ENCODE measurements at regions not wholly inside any gene's neighbourhood (a gene's known extent, or its start where the extent isn't known, plus 50 kb on each side); places are given as distances from the start of the nearest gene placed in this dataset.

GRCh38 chr5:5695266-5695665, 272.8 kb downstream of the ICE1 start:
- Histone ChIP-seq H3K9ac (ENCODE audit: low read depth, low read length) (no peak overlapping the region), H3K27ac (ENCODE audit: low read depth, low read length) (peak overlapping the region; percentile 77), H3K4me3 (ENCODE audit: low read length) (no peak overlapping the region), H3K9me3 (ENCODE audit: insufficient read depth, low read depth, low read length) (peaks cover 18% of the 10 kb centered on the region), H3K27me3 (ENCODE audit: insufficient read depth, low read length) (no peaks in the 10 kb centered on the region), H3K4me1 (ENCODE audit: insufficient read depth, low read length) (peaks cover 18% of the 10 kb centered on the region; the same call in 1 of the 2 replicates), H3K36me3 (ENCODE audit: insufficient read depth, low read length) (no peaks in the 10 kb centered on the region)
- 12% methylated on average over 3 of the region's 3 CpGs for WGBS

GRCh38 chr5:5688925-5689310, 266.4 kb downstream of the ICE1 start:
- H3K9me3 ChIP-seq (ENCODE audit: insufficient read depth, low read depth, low read length), result peaks cover 2% of the 10 kb centered on the region; the same call in 1 of the 2 replicates
- no peak overlapping the region for H3K27ac ChIP-seq (ENCODE audit: low read depth, low read length)
- no peaks in the 10 kb centered on the region for H3K27me3 ChIP-seq (ENCODE audit: insufficient read depth, low read length)
- H3K4me3 ChIP-seq (ENCODE audit: low read length), result no peak overlapping the region
- H3K36me3 ChIP-seq (ENCODE audit: insufficient read depth, low read length), result no peaks in the 10 kb centered on the region
- WGBS, result 98% methylated on average over 2 of the region's 2 CpGs
- no peaks in the 10 kb centered on the region for H3K4me1 ChIP-seq (ENCODE audit: insufficient read depth, low read length)
- H3K9ac ChIP-seq (ENCODE audit: low read depth, low read length), result no peak overlapping the region

GRCh38 chr5:5688194-5688924, 265.9 kb downstream of the ICE1 start:
- H3K27me3 ChIP-seq (ENCODE audit: insufficient read depth, low read length), result no peaks in the 10 kb centered on the region

GRCh38 chr5:5687113-5687512, 264.6 kb downstream of the ICE1 start:
- Histone ChIP-seq H3K9me3 (ENCODE audit: insufficient read depth, low read depth, low read length) (peaks cover 3% of the 10 kb centered on the region; the same call in 1 of the 2 replicates), H3K4me1 (ENCODE audit: insufficient read depth, low read length) (no peaks in the 10 kb centered on the region), H3K36me3 (ENCODE audit: insufficient read depth, low read length) (no peaks in the 10 kb centered on the region), H3K27me3 (ENCODE audit: insufficient read depth, low read length) (no peaks in the 10 kb centered on the region), H3K27ac (ENCODE audit: low read depth, low read length) (no peak overlapping the region), H3K4me3 (ENCODE audit: low read length) (no peak overlapping the region), H3K9ac (ENCODE audit: low read depth, low read length) (no peak overlapping the region)
- 97% methylated on average over 2 of the region's 2 CpGs for WGBS

More at GRCh38 chr5:5688194-5688924, 265.9 kb downstream of the ICE1 start:
- H3K9ac ChIP-seq (ENCODE audit: low read depth, low read length), result no peak overlapping the region
- no peak overlapping the region for H3K27ac ChIP-seq (ENCODE audit: low read depth, low read length)
- H3K9me3 ChIP-seq (ENCODE audit: insufficient read depth, low read depth, low read length), result peaks cover 3% of the 10 kb centered on the region; the same call in 1 of the 2 replicates
- no peaks in the 10 kb centered on the region for H3K36me3 ChIP-seq (ENCODE audit: insufficient read depth, low read length)
- no peaks in the 10 kb centered on the region for H3K4me1 ChIP-seq (ENCODE audit: insufficient read depth, low read length)
- WGBS, result 88% methylated on average over 8 of the region's 8 CpGs
- H3K4me3 ChIP-seq (ENCODE audit: low read length), result no peak overlapping the region

- no peaks in the 10 kb centered on the region for H3K27me3 ChIP-seq (ENCODE audit: insufficient read depth, low read length)
- WGBS, result 97% methylated on average over 6 of the region's 6 CpGs
- no peaks in the 10 kb centered on the region for H3K36me3 ChIP-seq (ENCODE audit: insufficient read depth, low read length)
- no peak overlapping the region for H3K4me3 ChIP-seq (ENCODE audit: low read length)
- H3K27ac ChIP-seq (ENCODE audit: low read depth, low read length), result no peak overlapping the region
- no peak overlapping the region for H3K9ac ChIP-seq (ENCODE audit: low read depth, low read length)
- H3K4me1 ChIP-seq (ENCODE audit: insufficient read depth, low read length), result no peaks in the 10 kb centered on the region
- peaks cover 3% of the 10 kb centered on the region; the same call in 1 of the 2 replicates for H3K9me3 ChIP-seq (ENCODE audit: insufficient read depth, low read depth, low read length)
Observed at GRCh38 chr5:5686356-5686755, 263.9 kb downstream of the ICE1 start.

GRCh38 chr5:5685737-5686136, 263.3 kb downstream of the ICE1 start:
- 91% methylated on average over 3 of the region's 3 CpGs for WGBS
- Histone ChIP-seq H3K36me3 (ENCODE audit: insufficient read depth, low read length) (no peaks in the 10 kb centered on the region), H3K27me3 (ENCODE audit: insufficient read depth, low read length) (no peaks in the 10 kb centered on the region), H3K4me1 (ENCODE audit: insufficient read depth, low read length) (no peaks in the 10 kb centered on the region), H3K9ac (ENCODE audit: low read depth, low read length) (no peak overlapping the region), H3K27ac (ENCODE audit: low read depth, low read length) (no peak overlapping the region), H3K4me3 (ENCODE audit: low read length) (no peak overlapping the region), H3K9me3 (ENCODE audit: insufficient read depth, low read depth, low read length) (peaks cover 3% of the 10 kb centered on the region; the same call in 1 of the 2 replicates)

- Histone ChIP-seq H3K4me1 (ENCODE audit: insufficient read depth, low read length) (no peaks in the 10 kb centered on the region), H3K27me3 (ENCODE audit: insufficient read depth, low read length) (no peaks in the 10 kb centered on the region), H3K36me3 (ENCODE audit: insufficient read depth, low read length) (no peaks in the 10 kb centered on the region), H3K4me3 (ENCODE audit: low read length) (no peak overlapping the region), H3K9ac (ENCODE audit: low read depth, low read length) (no peak overlapping the region), H3K27ac (ENCODE audit: low read depth, low read length) (no peak overlapping the region), H3K9me3 (ENCODE audit: insufficient read depth, low read depth, low read length) (peaks cover 3% of the 10 kb centered on the region; the same call in 1 of the 2 replicates)
- 100% methylated on average over 2 of the region's 2 CpGs for WGBS
Observed at GRCh38 chr5:5683174-5683573, 260.7 kb downstream of the ICE1 start.

GRCh38 chr5:5678909-5679308, 256.4 kb downstream of the ICE1 start:
- Histone ChIP-seq H3K9ac (ENCODE audit: low read depth, low read length) (no peak overlapping the region), H3K27ac (ENCODE audit: low read depth, low read length) (no peak overlapping the region), H3K36me3 (ENCODE audit: insufficient read depth, low read length) (no peaks in the 10 kb centered on the region), H3K4me3 (ENCODE audit: low read length) (no peak overlapping the region), H3K9me3 (ENCODE audit: insufficient read depth, low read depth, low read length) (peaks cover 1% of the 10 kb centered on the region; the same call in 1 of the 2 replicates), H3K4me1 (ENCODE audit: insufficient read depth, low read length) (no peaks in the 10 kb centered on the region), H3K27me3 (ENCODE audit: insufficient read depth, low read length) (no peaks in the 10 kb centered on the region)
- WGBS, result 80% methylated on average over 4 of the region's 4 CpGs

GRCh38 chr5:5677738-5678137, 255.3 kb downstream of the ICE1 start:
- H3K9me3 ChIP-seq (ENCODE audit: insufficient read depth, low read depth, low read length), result no peaks in the 10 kb centered on the region
- no peak overlapping the region for H3K27ac ChIP-seq (ENCODE audit: low read depth, low read length)
- 97% methylated on average over 2 of the region's 2 CpGs for WGBS
- H3K36me3 ChIP-seq (ENCODE audit: insufficient read depth, low read length), result no peaks in the 10 kb centered on the region
- no peaks in the 10 kb centered on the region for H3K4me1 ChIP-seq (ENCODE audit: insufficient read depth, low read length)
- no peak overlapping the region for H3K4me3 ChIP-seq (ENCODE audit: low read length)
- H3K27me3 ChIP-seq (ENCODE audit: insufficient read depth, low read length), result no peaks in the 10 kb centered on the region
- no peak overlapping the region for H3K9ac ChIP-seq (ENCODE audit: low read depth, low read length)

GRCh38 chr5:5676218-5676617, 253.7 kb downstream of the ICE1 start:
- no peak overlapping the region for H3K9ac ChIP-seq (ENCODE audit: low read depth, low read length)
- WGBS, result 95% methylated on average over 3 of the region's 3 CpGs
- no peaks in the 10 kb centered on the region for H3K27me3 ChIP-seq (ENCODE audit: insufficient read depth, low read length)

GRCh38 chr5:5675511-5675910, 253.0 kb downstream of the ICE1 start:
- WGBS, result 100% methylated on average over 1 of the region's 1 CpG
- no peak overlapping the region for H3K4me3 ChIP-seq (ENCODE audit: low read length)
- H3K27ac ChIP-seq (ENCODE audit: low read depth, low read length), result no peak overlapping the region
- H3K4me1 ChIP-seq (ENCODE audit: insufficient read depth, low read length), result peaks cover 9% of the 10 kb centered on the region
- no peak overlapping the region for H3K9ac ChIP-seq (ENCODE audit: low read depth, low read length)
- no peaks in the 10 kb centered on the region for H3K27me3 ChIP-seq (ENCODE audit: insufficient read depth, low read length)
- H3K36me3 ChIP-seq (ENCODE audit: insufficient read depth, low read length), result no peaks in the 10 kb centered on the region
- no peaks in the 10 kb centered on the region for H3K9me3 ChIP-seq (ENCODE audit: insufficient read depth, low read depth, low read length)

More at GRCh38 chr5:5676218-5676617, 253.7 kb downstream of the ICE1 start:
- Histone ChIP-seq H3K4me3 (ENCODE audit: low read length) (no peak overlapping the region), H3K4me1 (ENCODE audit: insufficient read depth, low read length) (peaks cover 9% of the 10 kb centered on the region), H3K27ac (ENCODE audit: low read depth, low read length) (no peak overlapping the region), H3K36me3 (ENCODE audit: insufficient read depth, low read length) (no peaks in the 10 kb centered on the region), H3K9me3 (ENCODE audit: insufficient read depth, low read depth, low read length) (no peaks in the 10 kb centered on the region)

Data from HUES64 (cell line).